GM08714 (cell line): ENCODE measurements at regions not wholly inside any gene's neighbourhood (a gene's known extent, or its start where the extent isn't known, plus 50 kb on each side); places are given as distances from the start of the nearest gene placed in this dataset.
"Not testable (repeated sequence)": the region's sequence is repeated elsewhere in the genome, so short reads cannot be mapped to it uniquely, and the experiment has no call there.

Experiments
- H3K4me3 ChIP-seq: fragments of 200-500 bp; sonication (Bioruptor generic); 2 replicates; pipeline ENCODE4 v1.5.1; 2014; ENCODE audit warnings: mild to moderate bottlenecking, low read length, inconsistent platforms
- ZNF274 ChIP-seq: IDR thresholded peaks from 2 replicates; pipeline ENCODE4 v1.6.1; 2012; ENCODE audit warnings: mild to moderate bottlenecking, low read depth, low read length

DNA sequence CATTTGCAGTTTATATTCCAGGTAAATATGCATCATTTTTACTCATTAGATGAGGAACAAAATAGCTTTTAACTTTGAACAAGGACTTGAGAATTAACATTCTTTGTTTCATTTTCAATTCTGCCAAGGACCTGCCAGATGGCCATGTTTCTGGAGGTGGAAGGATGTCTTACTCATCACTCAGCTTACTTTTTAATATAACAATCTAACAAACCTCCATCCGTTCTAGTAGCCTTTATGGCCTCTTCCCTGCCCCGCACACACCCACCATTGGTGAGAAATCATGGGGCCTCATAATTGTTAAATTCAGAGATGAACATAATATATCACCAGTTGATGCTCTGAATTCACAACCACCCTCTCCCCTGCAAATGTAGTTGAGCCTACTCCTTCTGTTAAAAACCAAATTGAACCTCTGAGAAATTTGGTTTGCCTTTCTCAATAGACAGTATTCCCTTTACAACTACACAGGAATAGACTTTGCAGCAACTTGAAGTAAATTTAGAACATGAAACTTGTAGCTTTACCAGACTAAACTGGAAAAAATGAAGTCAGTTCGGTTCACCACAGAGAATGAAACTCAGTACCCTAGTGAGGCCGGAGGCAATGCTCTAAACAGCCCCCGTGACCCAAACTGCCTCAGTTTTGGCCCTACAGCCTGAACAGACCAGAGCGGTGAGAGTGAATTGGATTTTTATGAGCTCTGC is 50.1 kb upstream of the ACSL4 start:
- peak overlapping the region; percentile 61; the same call in 1 of the 2 replicates for H3K4me3 ChIP-seq
- no peak for TF ChIP-seq ZNF274

- no peak for TF ChIP-seq ZNF274
- no peak overlapping the region; the same call in 1 of the 2 replicates for H3K4me3 ChIP-seq
Measured at GRCh38 chrX:109783701-109784079, 50.6 kb upstream of the ACSL4 start.

GRCh38 chrX:109785053-109785452 is 52.0 kb upstream of the ACSL4 start:
- H3K4me3 ChIP-seq: no peak overlapping the region
- TF ChIP-seq ZNF274: no peak

- H3K4me3 ChIP-seq: not testable (repeated sequence)
Measured at GRCh38 chrX:109790511-109790910, 57.5 kb upstream of the ACSL4 start.

DNA sequence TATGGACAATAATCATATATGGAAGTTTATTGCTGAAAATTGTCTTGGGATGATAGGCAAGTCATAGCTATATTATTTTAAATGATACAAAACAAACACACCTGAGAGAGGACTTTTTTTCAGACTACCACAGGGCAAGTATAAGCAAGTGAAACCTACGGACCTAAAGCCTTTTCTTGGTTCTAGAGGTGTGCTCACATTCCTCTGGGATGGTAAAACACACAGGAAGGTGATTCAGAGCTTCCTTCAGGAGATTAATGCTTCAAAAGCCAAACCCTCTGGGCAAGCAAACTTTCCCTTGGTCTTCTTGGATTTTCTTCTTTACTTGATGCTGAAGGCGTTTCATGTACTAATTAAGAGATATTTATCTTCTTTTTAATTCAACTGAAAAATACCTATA is 60.1 kb upstream of the ACSL4 start:
- no peak for TF ChIP-seq ZNF274
- H3K4me3 ChIP-seq: no peak overlapping the region

DNA sequence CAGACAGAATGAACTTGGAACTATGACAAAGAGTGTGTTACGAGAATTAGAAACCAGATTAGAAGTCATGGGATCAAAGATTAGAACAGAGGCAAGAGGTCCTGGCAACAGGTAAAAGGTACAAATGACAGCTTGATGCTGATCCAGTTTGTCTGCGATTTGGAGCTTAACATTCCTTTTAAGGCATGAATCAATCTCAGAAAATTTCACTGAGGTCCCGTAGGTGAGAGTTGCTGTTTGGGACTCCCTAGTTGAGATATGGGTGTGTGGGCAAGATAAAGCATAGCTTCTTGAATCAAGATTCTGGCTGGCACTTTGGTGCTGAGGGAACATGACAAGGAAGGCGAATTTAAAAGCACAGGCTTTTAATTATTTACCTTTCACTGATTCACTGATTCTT is 62.6 kb upstream of the ACSL4 start:
- TF ChIP-seq ZNF274: no peak
- no peak overlapping the region for H3K4me3 ChIP-seq

- no peak for TF ChIP-seq ZNF274
- no peak overlapping the region for H3K4me3 ChIP-seq
Measured at GRCh38 chrX:109797311-109797975, 64.4 kb upstream of the ACSL4 start.

DNA sequence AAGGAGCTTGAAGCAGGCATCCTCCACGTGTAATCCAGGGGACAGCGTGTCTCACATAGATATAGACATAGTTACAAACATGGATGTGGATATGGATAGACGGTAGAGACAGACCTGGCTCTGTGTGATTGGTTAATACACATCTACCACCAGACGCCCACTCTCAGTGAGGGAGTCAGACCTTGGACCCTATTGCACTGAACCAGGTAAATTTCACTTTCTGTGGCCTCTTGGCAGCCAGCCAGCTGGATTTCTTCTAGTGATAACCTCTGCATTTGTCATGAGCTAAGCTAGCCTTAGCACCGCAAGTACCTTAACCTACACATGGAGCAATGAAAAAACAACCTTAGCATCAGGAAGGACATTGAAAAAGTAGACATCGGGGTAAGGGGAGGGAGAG is 79.2 kb upstream of the ACSL4 start:
- TF ChIP-seq ZNF274: no peak
- H3K4me3 ChIP-seq: no peak overlapping the region

GRCh38 chrX:109813236-109813635 is 80.2 kb upstream of the ACSL4 start:
- TF ChIP-seq ZNF274: no peak
- no peak overlapping the region for H3K4me3 ChIP-seq

DNA sequence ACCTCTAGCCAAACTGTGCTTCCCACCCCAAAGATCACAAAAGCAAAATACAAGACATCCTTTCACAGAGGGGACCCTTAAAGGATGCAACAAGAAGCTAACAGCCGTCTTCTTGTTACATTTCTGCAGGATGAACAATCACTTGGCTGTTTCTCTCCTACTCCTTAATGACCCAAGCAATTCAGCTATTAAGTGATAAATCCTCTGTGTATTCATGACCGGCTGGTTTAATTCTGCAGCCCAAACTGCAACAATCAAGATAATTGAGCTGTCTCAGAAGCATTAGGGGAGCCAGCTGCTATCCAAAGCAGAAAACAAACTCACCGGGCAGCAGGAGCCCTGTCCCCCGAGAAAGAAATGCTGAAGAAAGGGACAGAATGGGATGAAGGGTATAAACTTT is 85.9 kb upstream of the ACSL4 start:
- TF ChIP-seq ZNF274: no peak
- no peak overlapping the region for H3K4me3 ChIP-seq

GRCh38 chrX:109822861-109823260 is 89.8 kb upstream of the ACSL4 start:
- no peak overlapping the region for H3K4me3 ChIP-seq
- TF ChIP-seq ZNF274: no peak

DNA sequence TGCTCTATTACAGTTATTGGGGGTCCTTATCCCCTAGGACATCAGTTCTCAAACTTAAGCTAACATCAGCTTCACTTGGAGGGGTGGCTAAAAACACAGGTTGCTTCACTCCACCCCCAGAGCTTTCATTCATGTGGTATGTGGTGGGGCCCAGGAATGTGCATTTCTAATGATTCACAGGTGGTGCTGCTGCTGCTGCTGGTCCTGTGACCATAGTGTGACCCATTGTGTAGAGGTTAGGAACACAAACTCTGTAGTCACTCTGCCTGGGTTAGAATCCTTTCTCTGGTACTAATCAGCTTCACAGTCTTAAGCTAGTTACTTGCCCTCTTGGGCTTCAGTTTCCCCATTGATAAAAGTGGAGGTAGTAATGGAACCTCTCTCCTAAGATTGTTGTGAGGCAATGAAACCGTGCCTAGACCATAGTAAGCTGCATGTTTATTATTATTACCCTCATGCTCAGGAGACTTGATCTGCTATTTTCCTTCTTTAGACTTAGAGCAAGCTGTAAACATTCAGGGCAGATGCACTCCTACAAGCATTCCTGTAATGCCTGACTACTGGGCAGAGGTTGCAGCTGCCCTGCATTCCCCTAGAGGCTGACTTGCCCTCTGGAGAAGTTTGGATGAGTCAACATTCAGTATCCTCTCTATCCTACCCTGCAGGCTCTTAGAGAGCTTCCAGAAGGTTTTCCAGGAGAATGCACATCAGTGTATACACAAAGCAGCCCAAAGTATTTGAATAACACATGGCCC is 94.1 kb upstream of the ACSL4 start:
- TF ChIP-seq ZNF274: no peak
- no peak overlapping the region for H3K4me3 ChIP-seq

DNA sequence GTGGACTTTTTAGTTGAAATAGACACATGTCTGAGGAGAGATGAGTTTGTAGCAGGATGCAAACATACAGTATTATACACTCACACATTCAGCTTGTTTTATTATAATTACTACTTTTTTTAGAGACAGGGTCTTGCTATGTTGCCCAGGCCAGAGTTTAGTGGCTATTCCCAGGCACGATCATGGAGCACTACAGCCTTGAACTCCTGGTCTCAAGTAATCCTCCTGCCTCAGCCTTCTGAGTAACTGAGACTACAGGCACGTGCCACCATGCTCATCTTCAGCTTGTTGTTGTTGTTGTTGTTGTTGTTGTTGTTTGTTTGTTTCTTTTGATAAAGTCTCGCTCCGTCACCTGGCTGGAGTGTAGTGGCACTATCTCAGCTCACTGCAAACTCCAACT is 94.7 kb upstream of the ACSL4 start:
- TF ChIP-seq ZNF274: no peak
- no peak overlapping the region for H3K4me3 ChIP-seq

GRCh38 chrX:109830157-109830703 is 97.2 kb upstream of the ACSL4 start:
- peak overlapping the region; percentile 46; the same call in 1 of the 2 replicates for H3K4me3 ChIP-seq
- TF ChIP-seq ZNF274: no peak
